K562 (cell line): ENCODE measurements at regions not wholly inside any gene's neighbourhood (a gene's known extent, or its start where the extent isn't known, plus 50 kb on each side); places are given as distances from the start of the nearest gene placed in this dataset.

Source experiments
- ATAC-seq: fragments of 200-7000 bp; cut with Tn5 transposase; 3 replicates; pipeline ENCODE4 v1.9.1; 2020; ENCODE audit warnings: moderate library complexity
- BruUV-seq: library from RNA; stranded (reverse); fragments of 400-500 nt; replicated peaks from 2 replicates; lab custom pipeline; 2021; lab: Mats Ljungman, UMichigan
- CTCF ChIA-PET: fragments of 300-600 bp; formaldehyde crosslinking; extraction: SDS; loops from one replicate; lab custom pipeline; 2021; ENCODE audit warnings: low intra/inter-chr PET ratio; lab: Yijun Ruan, JAX
- POLR2A ChIA-PET: fragments of 300-600, 350-650 bp; sonication (Branson Sonifier 250); formaldehyde crosslinking; extraction: SDS; loops from one replicate; lab custom pipeline; 2021; ENCODE audit warnings: antibody characterized with exemption, inconsistent platforms; lab: Yijun Ruan, JAX
- DNase-seq, 4 experiments: peaks; one replicate each; pipeline versions ENCODE4 v3.0.0 to v3.0.0-alpha.2; 2011 to 2018; ENCODE audit warnings: low spot score in 3 of 4, mixed read lengths in 3 of 4; ENCODE audit errors: extremely low read depth in 1 of 4
- FAIRE-seq: peaks from 2 replicates; lab custom pipeline; 2011; peaks lifted over from hg19 to GRCh38; lab: Jason Lieb, UNC
- H2AFZ ChIP-seq: 2 replicates; pipeline ENCODE4 v1.6.0; 2011; ENCODE audit warnings: low read depth, low read length, control low read depth, inconsistent platforms
- H3K27ac ChIP-seq: fragments of 200-600 bp; 3 replicates; pipeline ENCODE4 v1.8.0; 2011; ENCODE audit warnings: low read depth, mild to moderate bottlenecking, control low read depth, inconsistent platforms, low read length, moderate library complexity, mixed read lengths; ENCODE audit errors: extremely low read depth
- H3K27me3 ChIP-seq, 2 experiments: fragments of 300-600 bp in 1 of 2; 2 replicates in 1 of 2; 3 replicates in 1 of 2; pipeline versions ENCODE4 v1.6.0 to v1.8.0; 2011; ENCODE audit warnings: inconsistent platforms in 2 of 2, low read length in 2 of 2, mild to moderate bottlenecking in 1 of 2, mixed read lengths in 1 of 2, moderate library complexity in 1 of 2; ENCODE audit not compliant: control insufficient read depth in 2 of 2, insufficient read depth in 2 of 2
- H3K36me3 ChIP-seq: fragments of 300-600 bp; 3 replicates; pipeline ENCODE4 v1.8.0; 2011; ENCODE audit warnings: mild to moderate bottlenecking, low read length, inconsistent platforms; ENCODE audit not compliant: control insufficient read depth, insufficient read depth
- H3K4me1 ChIP-seq, 2 experiments: fragments of 200-600 bp in 1 of 2; replicated peaks in 1 of 2; 2 replicates in 1 of 2; 3 replicates in 1 of 2; pipeline versions ENCODE4 v1.5.1 to v1.8.0; 2011; ENCODE audit warnings: inconsistent platforms in 2 of 2, low read length in 2 of 2, mild to moderate bottlenecking in 1 of 2, mixed read lengths in 1 of 2, moderate library complexity in 1 of 2; ENCODE audit not compliant: control insufficient read depth in 2 of 2, insufficient read depth in 2 of 2
- H3K4me2 ChIP-seq: 2 replicates; pipeline ENCODE4 v1.6.1; 2011; ENCODE audit warnings: low read length, control low read depth, inconsistent platforms, mixed read lengths; ENCODE audit not compliant: insufficient read depth
- H3K4me3 ChIP-seq: fragments of 200-600 bp; sonication (generic), shearing (Covaris generic); 2 replicates; pipeline ENCODE4 v1.5.1; 2016; ENCODE audit warnings: control low read depth, inconsistent platforms
- H3K79me2 ChIP-seq: fragments of 200-600 bp; 3 replicates; pipeline ENCODE4 v1.8.0; 2011; ENCODE audit warnings: low read length, inconsistent platforms; ENCODE audit not compliant: control insufficient read depth, insufficient read depth
- H3K9ac ChIP-seq, 2 experiments: 2 replicates each; pipeline versions ENCODE4 v1.6.0 to v1.6.1; 2011; ENCODE audit warnings: low read depth in 2 of 2, low read length in 2 of 2, control low read depth in 1 of 2, inconsistent platforms in 1 of 2, mild to moderate bottlenecking in 1 of 2, mixed read lengths in 1 of 2; ENCODE audit not compliant: insufficient read depth in 1 of 2
- H3K9me1 ChIP-seq: one replicate; pipeline ENCODE4 v1.6.0; 2011; ENCODE audit warnings: inconsistent platforms, mild to moderate bottlenecking, low read length, moderate library complexity; ENCODE audit not compliant: control insufficient read depth, insufficient read depth
- H3K9me3 ChIP-seq: replicated peaks from 2 replicates; pipeline ENCODE4 v1.5.1; 2011; ENCODE audit warnings: low read depth, low read length, inconsistent platforms; ENCODE audit not compliant: control insufficient read depth, insufficient read depth
- H4K20me1 ChIP-seq: replicated peaks from 2 replicates; pipeline ENCODE4 v1.6.1; 2011; ENCODE audit warnings: low read length, inconsistent platforms, mixed read lengths; ENCODE audit not compliant: control insufficient read depth, insufficient read depth
- CC2D1A ChIP-seq: fragments of 450-650 bp; IDR thresholded peaks from 2 replicates; pipeline ENCODE4 v1.6.1; 2017; ENCODE audit warnings: mild to moderate bottlenecking
- DACH1 ChIP-seq: fragments of 450-650 bp; IDR thresholded peaks from 2 replicates; pipeline ENCODE4 v1.6.1; 2018; ENCODE audit not compliant: partially characterized antibody
- DMBX1 ChIP-seq: fragments of 250-450 bp; sonication (Bioruptor Pico); IDR thresholded peaks from 2 replicates; pipeline ENCODE4 v1.8.0; 2022; ENCODE audit warnings: inconsistent platforms, mild to moderate bottlenecking, moderate library complexity, borderline replicate concordance
- GATA2 ChIP-seq: sonication (generic); formaldehyde crosslinking; IDR thresholded peaks from 2 replicates; pipeline ENCODE4 v1.4.0; 2020; ENCODE audit warnings: mild to moderate bottlenecking, missing genetic modification reagents
- HMGXB4 ChIP-seq: sonication (generic); formaldehyde crosslinking; IDR thresholded peaks from 2 replicates; pipeline ENCODE4 v1.8.1; 2023; ENCODE audit warnings: mild to moderate bottlenecking, missing genetic modification reagents
- NEUROD1 ChIP-seq: fragments of 150-350 bp; IDR thresholded peaks from 2 replicates; pipeline ENCODE4 v1.6.1; 2014; ENCODE audit warnings: borderline replicate concordance, low read length, low read depth; ENCODE audit not compliant: partially characterized antibody
- PREB ChIP-seq: sonication (generic); formaldehyde crosslinking; IDR thresholded peaks from 2 replicates; pipeline ENCODE4 v1.8.1; 2023; ENCODE audit warnings: mild to moderate bottlenecking, missing genetic modification reagents
- PRPF4 ChIP-seq: fragments of 200-400 bp; formaldehyde crosslinking; IDR thresholded peaks from one replicate; pipeline ENCODE4 v1.6.1; 2017; ENCODE audit warnings: low read length, low read depth, mild to moderate bottlenecking; ENCODE audit not compliant: insufficient read depth, poor library complexity, severe bottlenecking
- RNF2 ChIP-seq: sonication (generic); IDR thresholded peaks from 2 replicates; pipeline ENCODE4 v1.6.1; 2016
- SAP30 ChIP-seq: fragments of 200-600 bp; sonication (generic); IDR thresholded peaks from 2 replicates; pipeline ENCODE4 v1.6.1; 2012; ENCODE audit warnings: borderline replicate concordance, low read depth, mild to moderate bottlenecking, moderate library complexity, low read length, control low read depth, inconsistent platforms; ENCODE audit not compliant: insufficient read depth, poor library complexity, severe bottlenecking
- TCF3 ChIP-seq: sonication (generic); formaldehyde crosslinking; IDR thresholded peaks from 2 replicates; pipeline ENCODE4 v1.4.0; 2020; ENCODE audit warnings: mild to moderate bottlenecking, missing genetic modification reagents
- THRA ChIP-seq: fragments of 450-650 bp; IDR thresholded peaks from 2 replicates; pipeline ENCODE4 v1.6.1; 2017; ENCODE audit warnings: mild to moderate bottlenecking, moderate library complexity
- TSHZ1 ChIP-seq: fragments of 250-450 bp; sonication (Bioruptor Pico); IDR thresholded peaks from 2 replicates; pipeline ENCODE4 v1.4.0; 2020; ENCODE audit warnings: mild to moderate bottlenecking, moderate library complexity
- ZKSCAN3 ChIP-seq: fragments of 250-450 bp; sonication (Bioruptor Pico); IDR thresholded peaks from 2 replicates; pipeline ENCODE4 v1.4.0; 2020
- ZNF3 ChIP-seq: fragments of 250-450 bp; sonication (Bioruptor Pico); IDR thresholded peaks from 2 replicates; pipeline ENCODE4 v1.5.0; 2021; ENCODE audit warnings: mild to moderate bottlenecking, moderate library complexity
- WGBS: fragments of 100-300 bp; shearing (Covaris generic); methylation state at CpG from one replicate; pipeline ENCODE4 v1.1.6; 2016; ENCODE audit warnings: low coverage, mixed read lengths; ENCODE audit not compliant: insufficient coverage; ENCODE audit errors: missing lambda C conversion rate; 5-methylcytosine and 5-hydroxymethylcytosine counted together
- in situ Hi-C: fragments of 300-500 bp; cut with MboI; formaldehyde crosslinking; loops from 4 replicates; pipeline ENCODE4 v1.15.0; 2018; ENCODE audit warnings: inconsistent platforms, mixed read lengths
- intact Hi-C: fragments of 100-400 bp; cut with micrococcal nuclease; formaldehyde crosslinking; loops from 2 replicates; pipeline ENCODE4 v1.14.2; 2022

DNA sequence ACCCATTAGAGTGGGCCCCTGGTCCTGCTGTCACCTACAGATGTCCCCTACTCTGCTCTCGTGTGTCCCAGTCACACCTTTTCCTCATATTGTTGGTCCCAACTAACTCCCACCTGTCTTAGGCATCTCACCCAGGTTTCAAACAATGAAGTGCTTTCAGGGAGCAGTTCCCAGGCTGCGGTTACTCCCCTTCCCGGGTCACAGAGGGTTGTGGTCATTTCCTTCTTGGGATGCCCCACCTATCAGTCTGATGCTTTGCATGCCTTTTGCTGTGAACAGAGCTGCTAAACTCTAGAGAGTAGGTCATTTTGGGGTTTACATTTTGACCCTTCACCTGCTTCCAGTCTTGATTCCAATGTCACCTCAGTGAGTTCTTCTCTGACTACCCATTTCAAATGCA, 181.6 kb downstream of the CDC5L start:
- no peak overlapping the region for H3K4me2 ChIP-seq
- no peak for TF ChIP-seq NEUROD1
- TF ChIP-seq GATA2 (CRISPR knock-in tag) = no peak
- TF ChIP-seq HMGXB4 (CRISPR knock-in tag) = no peak
- TF ChIP-seq PRPF4 = no peak
- no peak for TF ChIP-seq CC2D1A
- TF ChIP-seq SAP30 = no peak
- TF ChIP-seq RNF2 = no peak
- no peak for TF ChIP-seq TSHZ1
- no peak for TF ChIP-seq PREB (CRISPR knock-in tag)
- TF ChIP-seq DMBX1 = no peak
- no peak for TF ChIP-seq ZNF3 (CRISPR knock-in tag)
- no peak for TF ChIP-seq ZKSCAN3
- no peak for TF ChIP-seq DACH1
- no peak for TF ChIP-seq TCF3 (CRISPR knock-in tag)
- TF ChIP-seq THRA = no peak
- TF ChIP-seq, all 486 proteins: peak for 0
- intact Hi-C loops = loop anchor here (10.0 kb wide), 1 partner anchor 94 kb away; no protein-coding TSS in a partner anchor
- POLR2A ChIA-PET = no interaction called here
- 1% methylated on average over 3 of the region's 3 CpGs for WGBS
- no peak for ATAC-seq
- Histone ChIP-seq H2AFZ (no peak overlapping the region), H3K27ac (no peak overlapping the region), H4K20me1 (no peaks in the 10 kb centered on the region), H3K9ac (no peak overlapping the region), H3K9me1 (no peaks in the 10 kb centered on the region), H3K4me3 (no peak overlapping the region), H3K36me3 (no peaks in the 10 kb centered on the region), H3K27me3 (peaks cover 0 to 14% of the 10 kb centered on the region in 2 experiments; a peak in 2 of 5 replicates), H3K9me3 (no peaks in the 10 kb centered on the region), H3K4me1 (no peaks in the 10 kb centered on the region), H3K79me2 (no peaks in the 10 kb centered on the region)
- DNase-seq = no peak
- no peak for FAIRE-seq
- CTCF ChIA-PET = no interaction called here
- in situ Hi-C loops = no loop called here
- no TSS peak for BruUV-seq
